ENCODE measurements at regions not wholly inside any gene's neighbourhood (a gene's known extent, or its start where the extent isn't known, plus 50 kb on each side); places are given as distances from the start of the nearest gene placed in this dataset.

GRCh38 chr1:36643371-36644270 is 160.9 kb upstream of the CSF3R start:
- intact Hi-C loops (cut with DNase I) = no loop called here
- no peak overlapping the region for H3K27ac ChIP-seq
- H3K9me3 ChIP-seq = no peaks in the 10 kb centered on the region
- H3K36me3 ChIP-seq = no peaks in the 10 kb centered on the region
- peaks cover 0 to 15% of the 10 kb centered on the region in 2 donors for H3K27me3 ChIP-seq
- no peak overlapping the region for H3K4me3 ChIP-seq
- no peaks in the 10 kb centered on the region for H3K4me1 ChIP-seq
- no peak for TF ChIP-seq CTCF (IDR thresholded peaks at IDR 0.05)
- no peak for DNase-seq
- no peak for ATAC-seq

GRCh38 chr1:36642802-36643201 is 160.1 kb upstream of the CSF3R start:
- no peaks in the 10 kb centered on the region for H3K9me3 ChIP-seq
- H3K4me1 ChIP-seq = no peaks in the 10 kb centered on the region
- no peaks in the 10 kb centered on the region for H3K36me3 ChIP-seq
- no peak for TF ChIP-seq CTCF (IDR thresholded peaks at IDR 0.05)
- no peak overlapping the region for H3K27ac ChIP-seq
- peaks cover 0 to 20% of the 10 kb centered on the region in 2 donors for H3K27me3 ChIP-seq
- DNase-seq (no peak), ATAC-seq (no peak)
- H3K4me3 ChIP-seq = no peak overlapping the region
- intact Hi-C loops (cut with DNase I) = no loop called here

GRCh38 chr1:36641776-36642175 is 159.1 kb upstream of the CSF3R start:
- H3K9me3 ChIP-seq = no peaks in the 10 kb centered on the region
- H3K4me1 ChIP-seq = no peaks in the 10 kb centered on the region
- peaks cover 0 to 25% of the 10 kb centered on the region in 2 donors for H3K27me3 ChIP-seq
- ATAC-seq (no peak), DNase-seq (no peak)
- no peak overlapping the region for H3K4me3 ChIP-seq
- no peak for TF ChIP-seq CTCF (IDR thresholded peaks at IDR 0.05)
- H3K27ac ChIP-seq = no peak overlapping the region
- intact Hi-C loops (cut with DNase I) = no loop called here
- no peaks in the 10 kb centered on the region for H3K36me3 ChIP-seq

- DNase-seq (no peak), ATAC-seq (no peak)
- H3K9me3 ChIP-seq = no peaks in the 10 kb centered on the region
- H3K4me3 ChIP-seq = no peak overlapping the region
- peaks cover 0 to 28% of the 10 kb centered on the region in 2 donors for H3K27me3 ChIP-seq
- H3K36me3 ChIP-seq = no peaks in the 10 kb centered on the region
- intact Hi-C loops (cut with DNase I) = no loop called here
- H3K27ac ChIP-seq = no peak overlapping the region
- H3K4me1 ChIP-seq = no peaks in the 10 kb centered on the region
- TF ChIP-seq CTCF (IDR thresholded peaks at IDR 0.05) = no peak
These were observed 156.7 kb upstream of the CSF3R start for GRCh38 chr1:36639461-36639860.

GRCh38 chr1:36638268-36638667 is 155.6 kb upstream of the CSF3R start:
- Histone ChIP-seq H3K27me3 (peaks cover 0 to 22% of the 10 kb centered on the region in 2 donors), H3K4me1 (no peaks in the 10 kb centered on the region), H3K4me3 (no peak overlapping the region), H3K36me3 (no peaks in the 10 kb centered on the region), H3K27ac (no peak overlapping the region), H3K9me3 (no peaks in the 10 kb centered on the region)
- no peak for TF ChIP-seq CTCF (IDR thresholded peaks at IDR 0.05)
- ATAC-seq = no peak
- no peak for DNase-seq
- intact Hi-C loops (cut with DNase I) = no loop called here

Measured in left lung (tissue), 4 donors.